ENCODE measurements at regions not wholly inside any gene's neighbourhood (a gene's known extent, or its start where the extent isn't known, plus 50 kb on each side); places are given as distances from the start of the nearest gene placed in this dataset.

DNA sequence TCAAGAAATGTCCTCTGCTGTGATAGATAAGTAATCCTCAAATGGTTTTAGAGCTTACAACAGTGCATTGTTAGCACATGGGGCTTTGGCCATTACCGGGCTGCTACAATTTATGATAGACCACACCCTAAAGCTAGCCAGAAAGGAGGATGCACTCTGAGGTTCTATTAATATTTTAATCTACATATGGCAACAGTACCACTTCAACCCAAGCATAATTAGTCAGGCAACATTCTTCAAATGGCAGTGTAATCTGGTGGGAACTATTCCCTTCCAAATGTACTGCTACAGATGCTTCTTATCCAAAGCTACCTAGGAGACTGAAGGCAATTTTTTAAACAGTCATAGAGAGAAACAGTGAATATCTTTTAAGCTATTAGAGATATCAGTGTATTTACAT lies 697.6 kb downstream of the KCNA4 start:
- TF ChIP-seq CTCF (IDR thresholded peaks at IDR 0.05) = no peak
- intact Hi-C loops (cut with DNase I) = no loop called here
- DNase-seq (no peak), ATAC-seq (no peak)
- H3K27ac ChIP-seq = no peak overlapping the region
- H3K9me3 ChIP-seq = no peaks in the 10 kb centered on the region
- no peaks in the 10 kb centered on the region for H3K4me1 ChIP-seq
- no peak overlapping the region for H3K4me3 ChIP-seq
- H3K36me3 ChIP-seq = no peaks in the 10 kb centered on the region
- no peaks in the 10 kb centered on the region for H3K27me3 ChIP-seq

DNA sequence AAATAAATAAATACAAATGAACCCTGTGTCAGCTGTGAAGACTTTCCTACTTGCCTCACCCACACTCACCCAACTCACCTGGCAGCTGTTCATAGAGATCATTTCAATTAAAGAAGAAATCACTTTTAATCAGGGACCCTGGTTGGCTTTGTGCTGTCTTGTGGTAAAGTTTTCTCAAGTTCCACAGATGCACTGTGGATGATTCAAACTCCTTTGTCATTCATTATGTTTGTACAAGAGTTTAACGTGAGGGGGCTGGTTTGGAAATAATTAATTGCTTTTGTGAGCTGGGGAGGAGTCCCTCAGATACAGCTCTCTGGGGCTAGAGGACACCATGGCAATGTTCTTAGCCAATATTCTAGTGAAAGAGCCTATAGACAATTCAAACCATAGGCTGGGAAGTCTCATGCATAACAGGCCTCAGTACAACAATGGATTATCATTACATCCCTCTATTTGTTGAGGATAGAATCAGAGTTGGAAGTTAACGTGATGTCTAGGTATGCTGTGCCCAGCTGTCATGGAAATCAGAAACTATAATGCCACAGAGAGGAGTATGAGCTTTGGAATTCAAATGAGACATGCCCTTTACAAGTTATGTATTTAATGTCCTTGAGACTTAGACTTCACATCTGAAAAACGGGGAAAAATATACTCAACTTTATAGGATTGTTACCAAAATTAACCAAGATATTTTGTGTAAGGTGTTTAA lies 698.5 kb downstream of the KCNA4 start:
- ATAC-seq (no peak), DNase-seq (no peak)
- no peaks in the 10 kb centered on the region for H3K27me3 ChIP-seq
- no peaks in the 10 kb centered on the region for H3K36me3 ChIP-seq
- H3K4me3 ChIP-seq = no peak overlapping the region
- H3K27ac ChIP-seq = no peak overlapping the region
- no peaks in the 10 kb centered on the region for H3K4me1 ChIP-seq
- intact Hi-C loops (cut with DNase I) = no loop called here
- no peaks in the 10 kb centered on the region for H3K9me3 ChIP-seq
- no peak for TF ChIP-seq CTCF (IDR thresholded peaks at IDR 0.05)

DNA sequence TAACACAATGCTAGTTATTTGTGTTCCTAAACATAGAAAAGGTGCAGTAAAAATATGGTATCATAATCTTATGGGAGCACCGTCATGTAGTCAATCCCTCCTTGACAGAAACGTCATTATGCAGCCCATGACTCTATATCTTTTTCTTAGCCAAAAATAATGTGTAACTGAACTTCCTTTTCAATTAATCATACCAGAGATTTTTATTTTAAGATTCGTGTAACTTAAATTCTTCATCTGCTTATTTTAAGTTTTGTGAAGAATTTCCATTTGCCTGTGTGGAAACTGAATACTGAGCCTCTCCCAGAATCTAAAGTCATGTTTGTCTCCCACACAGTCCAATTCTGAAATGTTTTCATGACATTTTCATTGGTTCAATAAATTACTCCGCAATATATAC lies 699.1 kb downstream of the KCNA4 start:
- no peak for DNase-seq
- H3K9me3 ChIP-seq = no peaks in the 10 kb centered on the region
- H3K36me3 ChIP-seq = no peaks in the 10 kb centered on the region
- H3K4me1 ChIP-seq = no peaks in the 10 kb centered on the region
- H3K27ac ChIP-seq = no peak overlapping the region
- TF ChIP-seq CTCF (IDR thresholded peaks at IDR 0.05) = no peak
- H3K4me3 ChIP-seq = no peak overlapping the region
- ATAC-seq = no peak
- intact Hi-C loops (cut with DNase I) = no loop called here
- H3K27me3 ChIP-seq = no peaks in the 10 kb centered on the region

DNA sequence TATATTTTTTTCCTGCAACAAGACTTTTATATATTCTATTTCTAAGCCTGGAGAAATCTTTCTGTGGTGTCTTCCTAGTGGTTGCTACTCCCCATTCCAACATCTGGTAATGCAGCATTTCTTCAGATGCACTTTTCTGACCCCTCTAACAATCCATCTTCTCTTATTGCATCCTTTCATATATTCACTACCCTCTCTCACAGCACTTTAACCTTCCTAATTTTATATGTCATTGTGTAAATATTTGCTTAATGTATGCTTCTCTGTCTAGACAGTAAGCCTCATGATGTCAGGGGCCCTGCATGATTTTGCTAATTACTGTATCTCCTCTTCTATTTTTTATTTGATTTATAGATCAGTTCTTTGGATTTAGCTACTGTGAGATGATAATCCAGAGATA lies 701.6 kb downstream of the KCNA4 start:
- DNase-seq (no peak), ATAC-seq (no peak)
- TF ChIP-seq CTCF (IDR thresholded peaks at IDR 0.05) = no peak
- H3K36me3 ChIP-seq = no peaks in the 10 kb centered on the region
- H3K27ac ChIP-seq = no peak overlapping the region
- H3K4me3 ChIP-seq = no peak overlapping the region
- no peaks in the 10 kb centered on the region for H3K27me3 ChIP-seq
- no peaks in the 10 kb centered on the region for H3K4me1 ChIP-seq
- intact Hi-C loops (cut with DNase I) = no loop called here
- H3K9me3 ChIP-seq = no peaks in the 10 kb centered on the region

- H3K36me3 ChIP-seq = no peaks in the 10 kb centered on the region
- intact Hi-C loops (cut with DNase I) = no loop called here
- no peak overlapping the region for H3K27ac ChIP-seq
- no peaks in the 10 kb centered on the region for H3K27me3 ChIP-seq
- no peak for TF ChIP-seq CTCF (IDR thresholded peaks at IDR 0.05)
- no peaks in the 10 kb centered on the region for H3K9me3 ChIP-seq
- no peak overlapping the region for H3K4me3 ChIP-seq
- DNase-seq (no peak), ATAC-seq (no peak)
- no peaks in the 10 kb centered on the region for H3K4me1 ChIP-seq
Observed at GRCh38 chr11:29314211-29314610, 702.6 kb downstream of the KCNA4 start.

Measured in left lung (tissue), 4 donors.